22Rv1 (cell line): ENCODE measurements at regions not wholly inside any gene's neighbourhood (a gene's known extent, or its start where the extent isn't known, plus 50 kb on each side); places are given as distances from the start of the nearest gene placed in this dataset.

Experiments used
- ZFX ChIP-seq: fragments of 450-650 bp; IDR thresholded peaks from 2 replicates; pipeline ENCODE4 v1.6.1; 2017; ENCODE audit warnings: antibody characterized with exemption, borderline replicate concordance
- TF ChIP-seq, protein P1 (sequence below): fragments of 450-650 bp; IDR thresholded peaks from 2 replicates; pipeline ENCODE4 v1.5.1; 2017; ENCODE audit warnings: mild to moderate bottlenecking

DNA sequence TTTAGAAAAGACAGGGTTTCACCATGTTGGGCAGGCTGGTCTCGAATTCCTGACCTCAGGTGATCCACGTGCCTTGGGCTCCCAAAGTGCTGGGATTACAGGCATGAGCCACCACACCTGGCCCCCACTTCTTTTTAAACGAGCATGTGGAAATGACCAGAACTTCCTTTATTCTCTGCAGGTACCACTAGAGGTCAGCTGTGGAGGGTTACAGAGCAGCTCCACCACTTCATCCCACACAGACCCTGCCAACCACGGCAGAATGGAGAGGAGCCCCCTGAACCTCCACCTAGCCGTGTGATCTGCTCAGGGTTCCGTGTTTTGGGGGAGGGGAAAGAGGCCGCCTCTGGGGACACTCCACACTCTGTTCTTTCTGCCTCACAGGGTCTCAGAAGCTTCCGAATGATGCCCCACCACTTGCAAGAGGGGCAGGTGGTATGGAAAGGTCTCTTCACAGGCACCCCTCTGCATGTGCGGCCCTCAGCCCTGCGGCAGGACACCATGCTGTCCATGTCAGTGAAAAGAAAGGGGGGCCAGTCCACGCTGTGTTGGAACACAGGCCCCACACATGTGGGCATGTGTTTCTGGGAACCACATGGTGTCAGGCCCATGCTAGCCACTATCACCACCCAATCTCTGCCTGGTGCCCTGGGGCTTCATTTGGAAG, 465.0 kb downstream of the TSHZ3 start:
- TF ChIP-seq ZFX = no peak
- TF ChIP-seq, protein P1, sequence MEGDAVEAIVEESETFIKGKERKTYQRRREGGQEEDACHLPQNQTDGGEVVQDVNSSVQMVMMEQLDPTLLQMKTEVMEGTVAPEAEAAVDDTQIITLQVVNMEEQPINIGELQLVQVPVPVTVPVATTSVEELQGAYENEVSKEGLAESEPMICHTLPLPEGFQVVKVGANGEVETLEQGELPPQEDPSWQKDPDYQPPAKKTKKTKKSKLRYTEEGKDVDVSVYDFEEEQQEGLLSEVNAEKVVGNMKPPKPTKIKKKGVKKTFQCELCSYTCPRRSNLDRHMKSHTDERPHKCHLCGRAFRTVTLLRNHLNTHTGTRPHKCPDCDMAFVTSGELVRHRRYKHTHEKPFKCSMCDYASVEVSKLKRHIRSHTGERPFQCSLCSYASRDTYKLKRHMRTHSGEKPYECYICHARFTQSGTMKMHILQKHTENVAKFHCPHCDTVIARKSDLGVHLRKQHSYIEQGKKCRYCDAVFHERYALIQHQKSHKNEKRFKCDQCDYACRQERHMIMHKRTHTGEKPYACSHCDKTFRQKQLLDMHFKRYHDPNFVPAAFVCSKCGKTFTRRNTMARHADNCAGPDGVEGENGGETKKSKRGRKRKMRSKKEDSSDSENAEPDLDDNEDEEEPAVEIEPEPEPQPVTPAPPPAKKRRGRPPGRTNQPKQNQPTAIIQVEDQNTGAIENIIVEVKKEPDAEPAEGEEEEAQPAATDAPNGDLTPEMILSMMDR = no peak
